ENCODE measurements at regions not wholly inside any gene's neighbourhood (a gene's known extent, or its start where the extent isn't known, plus 50 kb on each side); places are given as distances from the start of the nearest gene placed in this dataset.
"Not testable (repeated sequence)": the region's sequence is repeated elsewhere in the genome, so short reads cannot be mapped to it uniquely, and the experiment has no call there.

- peak; percentile 9 for DNase-seq (ENCODE audit: low spot score)
These were observed 181.9 kb upstream of the MSX2 start for GRCh38 chr5:174542471-174542870.

GRCh38 chr5:174545926-174546325 is 178.5 kb upstream of the MSX2 start:
- DNase-seq (ENCODE audit: low spot score) = peak; percentile 43

- DNase-seq (ENCODE audit: low spot score) = peak; percentile 6
These were observed 176.6 kb upstream of the MSX2 start for GRCh38 chr5:174547814-174548213.

GRCh38 chr5:174549254-174549653 is 175.1 kb upstream of the MSX2 start:
- no peak for DNase-seq (ENCODE audit: low spot score)

GRCh38 chr5:174550026-174550425 is 174.4 kb upstream of the MSX2 start:
- DNase-seq (ENCODE audit: low spot score) = no peak

- peak; percentile 84 for DNase-seq (ENCODE audit: low spot score)
These were observed 172.0 kb upstream of the MSX2 start for GRCh38 chr5:174552428-174552827.

GRCh38 chr5:174553556-174553955 is 170.8 kb upstream of the MSX2 start:
- DNase-seq (ENCODE audit: low spot score) = peak; percentile 68

GRCh38 chr5:174555726-174556125 is 168.7 kb upstream of the MSX2 start:
- peak; percentile 43 for DNase-seq (ENCODE audit: low spot score)

GRCh38 chr5:174556756-174557155 is 167.6 kb upstream of the MSX2 start:
- no peak for DNase-seq (ENCODE audit: low spot score)

GRCh38 chr5:174558190-174558589 is 166.2 kb upstream of the MSX2 start:
- no peak for DNase-seq (ENCODE audit: low spot score)

GRCh38 chr5:174559141-174559540 is 165.2 kb upstream of the MSX2 start:
- no peak for DNase-seq (ENCODE audit: low spot score)

GRCh38 chr5:174559566-174560090 is 164.8 kb upstream of the MSX2 start:
- DNase-seq (ENCODE audit: low spot score) = no peak

GRCh38 chr5:174560861-174561260 is 163.5 kb upstream of the MSX2 start:
- DNase-seq (ENCODE audit: low spot score) = no peak

- DNase-seq (ENCODE audit: low spot score) = not testable (repeated sequence)
These were observed 161.3 kb upstream of the MSX2 start for GRCh38 chr5:174563040-174563439.

GRCh38 chr5:174563899-174564298 is 160.5 kb upstream of the MSX2 start:
- no peak for DNase-seq (ENCODE audit: low spot score)

GRCh38 chr5:174567506-174568141 is 156.8 kb upstream of the MSX2 start:
- DNase-seq (ENCODE audit: low spot score) = no peak

GRCh38 chr5:174570662-174571061 is 153.7 kb upstream of the MSX2 start:
- DNase-seq (ENCODE audit: low spot score) = no peak

GRCh38 chr5:174571662-174572397 is 152.6 kb upstream of the MSX2 start:
- DNase-seq (ENCODE audit: low spot score) = no peak

- DNase-seq (ENCODE audit: low spot score) = no peak
These were observed 151.8 kb upstream of the MSX2 start for GRCh38 chr5:174572591-174572990.

- DNase-seq (ENCODE audit: low spot score) = no peak
These were observed 151.0 kb upstream of the MSX2 start for GRCh38 chr5:174573221-174573994.

GRCh38 chr5:174575043-174575442 is 149.3 kb upstream of the MSX2 start:
- no peak for DNase-seq (ENCODE audit: low spot score)

- DNase-seq (ENCODE audit: low spot score) = no peak
These were observed 148.3 kb upstream of the MSX2 start for GRCh38 chr5:174576042-174576441.

All from mesenteric fat pad (tissue), 1 donor.